ENCODE measurements at regions not wholly inside any gene's neighbourhood (a gene's known extent, or its start where the extent isn't known, plus 50 kb on each side); places are given as distances from the start of the nearest gene placed in this dataset.

DNA sequence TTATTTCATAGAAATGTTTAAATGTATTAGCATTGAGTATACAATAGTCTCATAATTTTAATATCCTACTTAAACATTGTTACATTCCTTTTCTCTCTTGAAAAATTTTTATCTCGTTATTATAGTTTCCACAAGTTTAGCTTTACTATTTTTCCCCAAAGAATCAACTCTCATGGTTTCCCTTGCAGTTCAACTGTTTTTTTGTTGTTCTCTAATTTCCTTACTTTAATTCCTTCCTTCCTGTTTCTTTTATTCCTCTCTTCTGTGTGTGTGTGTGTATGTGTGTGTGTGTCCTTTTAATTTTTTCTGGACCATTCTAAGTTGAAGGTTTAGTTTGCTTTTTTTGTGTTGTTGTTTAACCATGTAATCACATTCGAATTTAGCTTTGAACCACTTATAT lies 171.1 kb downstream of the GASK1B start:
- TF ChIP-seq, protein P1, sequence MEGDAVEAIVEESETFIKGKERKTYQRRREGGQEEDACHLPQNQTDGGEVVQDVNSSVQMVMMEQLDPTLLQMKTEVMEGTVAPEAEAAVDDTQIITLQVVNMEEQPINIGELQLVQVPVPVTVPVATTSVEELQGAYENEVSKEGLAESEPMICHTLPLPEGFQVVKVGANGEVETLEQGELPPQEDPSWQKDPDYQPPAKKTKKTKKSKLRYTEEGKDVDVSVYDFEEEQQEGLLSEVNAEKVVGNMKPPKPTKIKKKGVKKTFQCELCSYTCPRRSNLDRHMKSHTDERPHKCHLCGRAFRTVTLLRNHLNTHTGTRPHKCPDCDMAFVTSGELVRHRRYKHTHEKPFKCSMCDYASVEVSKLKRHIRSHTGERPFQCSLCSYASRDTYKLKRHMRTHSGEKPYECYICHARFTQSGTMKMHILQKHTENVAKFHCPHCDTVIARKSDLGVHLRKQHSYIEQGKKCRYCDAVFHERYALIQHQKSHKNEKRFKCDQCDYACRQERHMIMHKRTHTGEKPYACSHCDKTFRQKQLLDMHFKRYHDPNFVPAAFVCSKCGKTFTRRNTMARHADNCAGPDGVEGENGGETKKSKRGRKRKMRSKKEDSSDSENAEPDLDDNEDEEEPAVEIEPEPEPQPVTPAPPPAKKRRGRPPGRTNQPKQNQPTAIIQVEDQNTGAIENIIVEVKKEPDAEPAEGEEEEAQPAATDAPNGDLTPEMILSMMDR (IDR thresholded peaks at IDR 0.05 in 8 of 11, conservative IDR thresholded peaks at IDR 0.05 in 3 of 11): no peak
- TF ChIP-seq POLR2AphosphoS5 (IDR thresholded peaks at IDR 0.05) (no peak), POLR2A (IDR thresholded peaks at IDR 0.05) (no peak)

Data from spleen (tissue), 7 donors.